ENCODE measurements at regions not wholly inside any gene's neighbourhood (a gene's known extent, or its start where the extent isn't known, plus 50 kb on each side); places are given as distances from the start of the nearest gene placed in this dataset.
A peak's percentile ranks its signal among the peaks of the same experiment; 100 is the strongest.

DNA sequence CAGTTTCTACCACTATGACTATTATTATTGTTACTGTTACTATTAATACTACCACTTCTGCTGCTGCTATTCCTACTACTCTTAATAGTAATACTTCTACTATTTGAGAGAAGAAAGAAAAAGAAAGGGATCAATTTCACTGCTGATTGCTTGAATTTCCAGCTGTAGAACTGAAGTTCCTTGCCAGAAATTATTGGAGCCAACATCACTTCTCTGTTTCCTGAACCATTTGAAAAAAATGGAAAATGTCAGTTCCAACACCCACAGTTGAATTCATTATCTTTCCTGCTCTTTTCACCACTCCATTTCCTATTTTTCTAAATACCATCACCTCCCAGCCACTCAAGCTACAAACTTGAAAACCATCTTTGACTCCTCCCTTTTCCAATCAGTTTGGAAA, 54.1 kb upstream of the PIK3C2G start:
- no peak for DNase-seq (ENCODE audit: low spot score)

DNA sequence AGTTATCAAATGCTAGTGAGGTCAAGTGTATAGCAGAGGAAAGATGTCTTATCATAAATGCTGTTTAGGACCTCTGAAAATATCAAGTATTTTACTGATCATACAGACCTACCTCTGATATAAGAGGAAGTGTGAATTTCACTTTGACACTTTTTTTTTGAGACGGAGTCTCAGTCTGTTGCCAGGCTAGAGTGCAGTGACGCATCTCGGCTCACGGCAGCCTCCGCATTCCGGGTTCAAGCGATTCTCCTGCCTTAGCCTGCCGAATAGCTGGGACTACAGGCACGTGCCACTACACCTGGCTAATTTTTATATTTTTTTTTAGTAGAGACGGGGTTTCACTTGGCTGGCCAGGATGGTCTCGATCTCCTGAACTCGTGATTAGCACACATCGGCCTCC, 55.1 kb upstream of the PIK3C2G start:
- no peak for DNase-seq (ENCODE audit: low spot score)

DNA sequence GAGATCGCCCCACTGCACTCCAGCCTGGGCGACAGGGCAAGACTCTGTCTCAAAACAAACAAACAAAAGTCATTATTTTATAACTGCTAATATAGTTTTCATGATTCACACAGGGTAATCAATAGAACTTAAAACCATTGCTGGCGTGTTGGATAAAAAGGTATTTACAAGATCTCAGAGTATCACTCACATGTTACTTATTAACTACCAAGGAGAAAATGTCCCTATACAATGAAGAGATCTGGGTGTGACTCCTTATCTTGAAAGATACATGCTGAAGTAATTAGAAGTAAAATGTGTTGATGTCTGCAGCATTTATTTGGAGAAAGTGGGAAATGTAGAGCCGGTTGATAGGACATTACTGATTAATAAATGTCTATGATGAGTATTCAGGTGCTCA, 57.3 kb upstream of the PIK3C2G start:
- no peak for DNase-seq (ENCODE audit: low spot score)

- DNase-seq (ENCODE audit: low spot score) = no peak
Measured at GRCh38 chr12:18192119-18192518, 69.2 kb upstream of the PIK3C2G start.

GRCh38 chr12:18183141-18183540, 78.2 kb upstream of the PIK3C2G start:
- no peak for DNase-seq (ENCODE audit: low spot score)

DNA sequence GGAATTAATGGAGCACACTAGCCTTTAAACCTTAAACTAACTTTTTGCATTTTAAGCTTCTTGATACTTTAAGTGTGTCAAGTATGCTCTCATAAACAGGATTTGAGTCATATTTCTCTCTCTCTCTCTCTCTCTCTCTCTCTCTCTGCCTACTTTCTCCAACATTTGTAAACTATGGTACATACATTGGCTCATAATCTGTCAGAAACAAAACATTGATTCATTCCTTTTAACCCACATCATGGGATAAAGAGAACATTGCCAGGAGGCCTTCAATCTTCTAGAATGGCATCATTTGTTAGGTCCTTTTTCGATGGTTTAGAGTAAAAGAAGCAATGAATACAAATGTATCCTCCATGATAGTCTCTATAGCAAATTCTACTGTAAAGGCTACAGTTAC, 81.6 kb upstream of the RERGL start:
- no peak for DNase-seq (ENCODE audit: low spot score)

DNA sequence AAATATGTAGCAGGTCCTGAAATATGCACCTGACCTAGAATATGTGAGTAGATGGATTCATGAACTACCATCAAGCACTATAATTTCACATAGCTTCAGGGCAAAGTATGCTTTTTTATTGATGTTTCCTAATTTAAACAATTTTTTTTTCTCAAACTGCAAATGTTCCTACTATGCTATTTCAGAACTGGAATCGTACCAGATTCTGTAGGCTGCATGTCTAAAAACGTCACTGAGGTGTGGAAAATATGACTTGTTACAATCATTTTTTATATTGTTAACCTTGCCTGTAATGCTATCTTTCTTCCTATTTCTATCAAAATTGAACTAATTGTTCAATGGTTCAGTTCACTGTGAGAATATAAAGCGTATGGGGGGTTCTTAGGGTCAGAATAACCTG, 78.0 kb upstream of the RERGL start:
- no peak for DNase-seq (ENCODE audit: low spot score)

DNA sequence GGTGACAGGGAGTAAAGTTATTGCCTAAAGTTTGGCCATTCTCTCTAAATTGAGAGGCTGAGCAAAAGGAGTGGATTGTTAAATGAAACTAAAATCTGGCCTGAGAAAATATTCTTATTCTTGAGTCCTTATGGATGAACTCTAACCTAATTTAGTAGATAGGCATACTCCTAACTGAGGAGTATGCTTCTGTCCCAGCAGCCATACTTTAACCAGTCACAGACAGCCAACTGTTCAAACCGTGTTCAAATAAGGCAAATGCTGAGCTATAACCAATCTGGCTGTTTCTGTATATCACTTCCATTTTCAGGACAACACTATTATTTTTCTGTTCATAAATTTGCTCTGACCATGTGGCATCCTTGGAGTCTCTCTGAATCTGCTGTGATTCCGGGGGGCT, 75.9 kb upstream of the RERGL start:
- no peak for DNase-seq (ENCODE audit: low spot score)

GRCh38 chr12:18165422-18165871, 75.5 kb upstream of the RERGL start:
- no peak for DNase-seq (ENCODE audit: low spot score)

- no peak for DNase-seq (ENCODE audit: low spot score)
Measured at GRCh38 chr12:18160901-18161300, 70.9 kb upstream of the RERGL start.

- peak; percentile 5 for DNase-seq (ENCODE audit: low spot score)
Measured at GRCh38 chr12:18158774-18159557, 69.0 kb upstream of the RERGL start.

GRCh38 chr12:18153826-18154225, 63.8 kb upstream of the RERGL start:
- no peak for DNase-seq (ENCODE audit: low spot score)

GRCh38 chr12:18151036-18151435, 61.0 kb upstream of the RERGL start:
- DNase-seq (ENCODE audit: low spot score) = no peak

GRCh38 chr12:18148961-18149360, 59.0 kb upstream of the RERGL start:
- DNase-seq (ENCODE audit: low spot score) = no peak

- DNase-seq (ENCODE audit: low spot score) = no peak
Measured at GRCh38 chr12:18146363-18146762, 56.4 kb upstream of the RERGL start.

- DNase-seq (ENCODE audit: low spot score) = no peak
Measured at GRCh38 chr12:18145924-18146323, 55.9 kb upstream of the RERGL start.

DNA sequence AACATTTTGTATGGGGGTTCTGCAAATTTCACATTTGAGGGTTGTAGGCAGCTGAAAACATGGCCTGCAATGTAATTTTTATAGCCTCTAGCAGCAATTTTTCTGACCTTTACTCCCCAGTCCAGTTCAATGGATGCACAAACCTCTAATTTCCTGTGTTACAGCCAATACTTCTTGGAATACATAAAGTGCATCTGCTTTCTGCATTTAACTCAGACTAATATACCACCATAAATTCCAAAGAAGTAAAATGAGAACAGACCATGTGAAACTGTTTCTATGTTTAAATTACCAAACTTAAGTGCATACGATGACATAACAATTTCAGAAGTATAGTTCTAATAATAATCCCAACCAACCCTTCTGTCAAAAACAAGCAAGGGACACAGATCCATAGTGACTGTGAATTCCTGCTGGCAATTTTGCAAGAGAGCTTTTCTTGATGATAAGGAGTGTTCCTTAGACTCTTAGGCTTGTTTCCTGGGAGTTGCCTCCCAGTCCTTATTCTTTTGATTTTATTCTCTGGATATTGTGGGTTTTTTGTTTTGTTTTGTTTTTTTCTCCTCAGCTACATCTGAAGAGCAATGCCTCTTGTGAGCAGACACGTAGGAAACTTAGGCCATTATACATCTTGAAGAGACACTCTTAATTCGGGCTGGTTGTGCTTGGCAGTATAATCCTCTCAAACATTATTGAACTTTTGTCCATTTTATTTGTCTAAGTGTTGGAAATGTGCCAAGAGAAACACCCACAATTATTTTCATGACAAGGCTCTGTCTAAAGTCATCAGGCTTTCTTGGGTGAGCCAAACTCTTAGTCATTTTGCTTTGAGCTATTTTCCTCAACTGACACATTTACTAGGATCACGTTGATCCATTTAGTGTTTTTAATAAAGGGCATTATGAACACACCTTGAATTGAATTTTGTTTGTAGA, 51.3 kb upstream of the RERGL start:
- no peak for DNase-seq (ENCODE audit: low spot score)

DNA sequence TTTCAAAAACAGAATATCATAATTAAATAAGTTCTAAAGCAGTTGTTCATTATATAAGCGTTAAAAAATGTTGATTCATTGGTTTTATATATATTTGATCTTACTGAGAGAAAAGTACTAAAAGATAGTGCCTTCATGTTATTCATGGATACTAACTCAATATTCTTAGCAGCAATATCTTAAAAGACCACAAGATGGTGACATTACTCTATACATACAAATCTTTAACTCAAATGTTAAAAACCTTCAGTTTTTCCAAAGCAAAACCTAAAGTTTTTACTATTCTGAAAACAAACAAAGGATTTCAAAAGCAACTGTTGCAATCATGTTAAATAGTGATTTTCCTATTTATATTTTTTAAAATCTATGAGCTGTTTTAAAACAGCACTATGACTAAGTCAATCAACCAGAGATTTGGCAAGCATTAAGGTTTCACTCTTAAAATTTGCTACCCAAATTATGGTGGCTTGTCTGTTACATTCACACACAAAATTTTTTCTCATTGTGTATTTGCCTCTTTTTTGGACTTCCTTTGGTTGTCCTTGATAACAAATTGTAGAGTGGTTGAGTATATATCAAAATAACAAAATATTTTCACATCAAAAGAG, 50.1 kb upstream of the RERGL start:
- no peak for DNase-seq (ENCODE audit: low spot score)

All from CD4-positive, alpha-beta T cell treated with Interleukin-6 at 100 ng/mL for 8 hours (primary cell).